NCI-H1930 (cell line): ENCODE measurements at regions not wholly inside any gene's neighbourhood (a gene's known extent, or its start where the extent isn't known, plus 50 kb on each side); places are given as distances from the start of the nearest gene placed in this dataset.

Experiments
- DNase-seq, 2 experiments: peaks; one replicate each; lab custom pipeline; 2025; lab: John Stamatoyannopoulos, UW

- DNase-seq, result no peak
Observed at GRCh38 chr2:42871372-42871771, 79.0 kb upstream of the HAAO start.

- DNase-seq, result no peak
Observed at GRCh38 chr2:42868874-42869273, 76.5 kb upstream of the HAAO start.

- DNase-seq, result no peak
Observed at GRCh38 chr2:42868096-42868495, 75.7 kb upstream of the HAAO start.

GRCh38 chr2:42867093-42868065 is 75.0 kb upstream of the HAAO start:
- DNase-seq, result no peak

GRCh38 chr2:42865884-42866881 is 73.8 kb upstream of the HAAO start:
- DNase-seq, result no peak

- DNase-seq, result no peak
Observed at GRCh38 chr2:42864641-42865280, 72.4 kb upstream of the HAAO start.

- no peak for DNase-seq
Observed at GRCh38 chr2:42864222-42864621, 71.8 kb upstream of the HAAO start.

GRCh38 chr2:42863751-42864150 is 71.4 kb upstream of the HAAO start:
- no peak for DNase-seq

GRCh38 chr2:42863320-42863719 is 70.9 kb upstream of the HAAO start:
- DNase-seq, result no peak

- no peak for DNase-seq
Observed at GRCh38 chr2:42862669-42863185, 70.3 kb upstream of the HAAO start.

GRCh38 chr2:42861321-42861720 is 68.9 kb upstream of the HAAO start:
- no peak for DNase-seq

GRCh38 chr2:42860319-42861094 is 68.1 kb upstream of the HAAO start:
- DNase-seq, result no peak

- DNase-seq, result no peak
Observed at GRCh38 chr2:42859791-42860190, 67.4 kb upstream of the HAAO start.

GRCh38 chr2:42859006-42859552 is 66.7 kb upstream of the HAAO start:
- DNase-seq, result peak; percentile 19 to 40

- no peak for DNase-seq
Observed at GRCh38 chr2:42858140-42859005, 66.0 kb upstream of the HAAO start.

GRCh38 chr2:42856891-42857632 is 64.7 kb upstream of the HAAO start:
- DNase-seq, result no peak

GRCh38 chr2:42856106-42856860 is 63.9 kb upstream of the HAAO start:
- DNase-seq, result no peak
